ENCODE measurements at regions not wholly inside any gene's neighbourhood (a gene's known extent, or its start where the extent isn't known, plus 50 kb on each side); places are given as distances from the start of the nearest gene placed in this dataset.

- TF ChIP-seq, protein P1, sequence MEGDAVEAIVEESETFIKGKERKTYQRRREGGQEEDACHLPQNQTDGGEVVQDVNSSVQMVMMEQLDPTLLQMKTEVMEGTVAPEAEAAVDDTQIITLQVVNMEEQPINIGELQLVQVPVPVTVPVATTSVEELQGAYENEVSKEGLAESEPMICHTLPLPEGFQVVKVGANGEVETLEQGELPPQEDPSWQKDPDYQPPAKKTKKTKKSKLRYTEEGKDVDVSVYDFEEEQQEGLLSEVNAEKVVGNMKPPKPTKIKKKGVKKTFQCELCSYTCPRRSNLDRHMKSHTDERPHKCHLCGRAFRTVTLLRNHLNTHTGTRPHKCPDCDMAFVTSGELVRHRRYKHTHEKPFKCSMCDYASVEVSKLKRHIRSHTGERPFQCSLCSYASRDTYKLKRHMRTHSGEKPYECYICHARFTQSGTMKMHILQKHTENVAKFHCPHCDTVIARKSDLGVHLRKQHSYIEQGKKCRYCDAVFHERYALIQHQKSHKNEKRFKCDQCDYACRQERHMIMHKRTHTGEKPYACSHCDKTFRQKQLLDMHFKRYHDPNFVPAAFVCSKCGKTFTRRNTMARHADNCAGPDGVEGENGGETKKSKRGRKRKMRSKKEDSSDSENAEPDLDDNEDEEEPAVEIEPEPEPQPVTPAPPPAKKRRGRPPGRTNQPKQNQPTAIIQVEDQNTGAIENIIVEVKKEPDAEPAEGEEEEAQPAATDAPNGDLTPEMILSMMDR (IDR thresholded peaks at IDR 0.05): no peak
- no peak for TF ChIP-seq EP300 (IDR thresholded peaks at IDR 0.05)
These were observed 221.9 kb downstream of the ATG4C start for GRCh38 chr1:63005812-63006211.
